ENCODE measurements at regions not wholly inside any gene's neighbourhood (a gene's known extent, or its start where the extent isn't known, plus 50 kb on each side); places are given as distances from the start of the nearest gene placed in this dataset.

GRCh38 chr14:99032759-99033158, 239.2 kb downstream of the BCL11B start:
- Histone ChIP-seq H3K4me1 (ENCODE audit: insufficient read depth, low read length) (peaks cover 14% of the 10 kb centered on the region), H3K9me3 (ENCODE audit: insufficient read depth, low read depth, low read length) (no peaks in the 10 kb centered on the region), H3K4me3 (ENCODE audit: insufficient read depth, low read depth, low read length) (no peak overlapping the region), H3K36me3 (ENCODE audit: insufficient read depth, low read length) (no peaks in the 10 kb centered on the region), H3K4me2 (ENCODE audit: low read length) (no peak overlapping the region), H3K27me3 (ENCODE audit: insufficient read depth, low read length) (no peaks in the 10 kb centered on the region), H4K20me1 (ENCODE audit: insufficient read depth, low read length) (no peaks in the 10 kb centered on the region), H3K9ac (ENCODE audit: low read length) (no peak overlapping the region), H3K79me2 (ENCODE audit: insufficient read depth, low read length) (no peaks in the 10 kb centered on the region), H3K27ac (ENCODE audit: low read depth, low read length) (no peak overlapping the region), H2AFZ (ENCODE audit: low read depth, low read length) (no peak overlapping the region)
- no peak for DNase-seq (ENCODE audit: low read depth)
- H3K4me1 Mint-ChIP-seq (ENCODE audit: low read depth, unreplicated experiment), result peaks cover 19% of the 10 kb centered on the region
- no peak overlapping the region for H3K4me3 Mint-ChIP-seq (ENCODE audit: unreplicated experiment)
- H3K36me3 Mint-ChIP-seq (ENCODE audit: low read depth, unreplicated experiment), result no peaks in the 10 kb centered on the region
- no peak for FAIRE-seq
- TF ChIP-seq EZH2 (IDR thresholded peaks at IDR 0.05; ENCODE audit: insufficient read depth, low read length) (no peak), CTCF (IDR thresholded peaks at IDR 0.05; ENCODE audit: insufficient read depth, low read depth, low read length) (no peak)
- H3K9me3 Mint-ChIP-seq (ENCODE audit: unreplicated experiment), result peaks cover 5% of the 10 kb centered on the region
- H3K27me3 Mint-ChIP-seq (ENCODE audit: low read depth, unreplicated experiment), result peaks cover 21% of the 10 kb centered on the region
- no peak overlapping the region for H3K27ac Mint-ChIP-seq (ENCODE audit: unreplicated experiment)

GRCh38 chr14:99033951-99034350, 238.0 kb downstream of the BCL11B start:
- no peaks in the 10 kb centered on the region for H3K36me3 Mint-ChIP-seq (ENCODE audit: low read depth, unreplicated experiment)
- TF ChIP-seq EZH2 (IDR thresholded peaks at IDR 0.05; ENCODE audit: insufficient read depth, low read length), result no peak
- TF ChIP-seq CTCF (IDR thresholded peaks at IDR 0.05; ENCODE audit: insufficient read depth, low read depth, low read length), result no peak
- Histone ChIP-seq H3K79me2 (ENCODE audit: insufficient read depth, low read length) (no peaks in the 10 kb centered on the region), H3K9me3 (ENCODE audit: insufficient read depth, low read depth, low read length) (no peaks in the 10 kb centered on the region), H3K4me2 (ENCODE audit: low read length) (no peak overlapping the region), H4K20me1 (ENCODE audit: insufficient read depth, low read length) (no peaks in the 10 kb centered on the region), H3K4me3 (ENCODE audit: insufficient read depth, low read depth, low read length) (no peak overlapping the region), H3K4me1 (ENCODE audit: insufficient read depth, low read length) (peaks cover 21% of the 10 kb centered on the region), H3K27ac (ENCODE audit: low read depth, low read length) (no peak overlapping the region), H3K27me3 (ENCODE audit: insufficient read depth, low read length) (no peaks in the 10 kb centered on the region), H2AFZ (ENCODE audit: low read depth, low read length) (no peak overlapping the region), H3K36me3 (ENCODE audit: insufficient read depth, low read length) (no peaks in the 10 kb centered on the region), H3K9ac (ENCODE audit: low read length) (no peak overlapping the region)
- no peak for DNase-seq (ENCODE audit: low read depth)
- FAIRE-seq, result no peak
- H3K4me3 Mint-ChIP-seq (ENCODE audit: unreplicated experiment), result no peak overlapping the region
- peaks cover 18% of the 10 kb centered on the region for H3K27me3 Mint-ChIP-seq (ENCODE audit: low read depth, unreplicated experiment)
- H3K4me1 Mint-ChIP-seq (ENCODE audit: low read depth, unreplicated experiment), result peaks cover 21% of the 10 kb centered on the region
- no peak overlapping the region for H3K27ac Mint-ChIP-seq (ENCODE audit: unreplicated experiment)
- H3K9me3 Mint-ChIP-seq (ENCODE audit: unreplicated experiment), result peaks cover 5% of the 10 kb centered on the region

GRCh38 chr14:99034711-99035171, 237.3 kb downstream of the BCL11B start:
- Histone ChIP-seq H3K79me2 (ENCODE audit: insufficient read depth, low read length) (no peaks in the 10 kb centered on the region), H3K27me3 (ENCODE audit: insufficient read depth, low read length) (no peaks in the 10 kb centered on the region), H4K20me1 (ENCODE audit: insufficient read depth, low read length) (no peaks in the 10 kb centered on the region), H3K9ac (ENCODE audit: low read length) (no peak overlapping the region), H3K4me3 (ENCODE audit: insufficient read depth, low read depth, low read length) (no peak overlapping the region), H3K36me3 (ENCODE audit: insufficient read depth, low read length) (no peaks in the 10 kb centered on the region), H2AFZ (ENCODE audit: low read depth, low read length) (no peak overlapping the region), H3K9me3 (ENCODE audit: insufficient read depth, low read depth, low read length) (no peaks in the 10 kb centered on the region), H3K4me1 (ENCODE audit: insufficient read depth, low read length) (peaks cover 21% of the 10 kb centered on the region), H3K4me2 (ENCODE audit: low read length) (no peak overlapping the region), H3K27ac (ENCODE audit: low read depth, low read length) (no peak overlapping the region)
- no peak for FAIRE-seq
- Mint-ChIP-seq H3K4me3 (ENCODE audit: unreplicated experiment) (no peak overlapping the region), H3K27me3 (ENCODE audit: low read depth, unreplicated experiment) (peaks cover 19% of the 10 kb centered on the region), H3K4me1 (ENCODE audit: low read depth, unreplicated experiment) (peaks cover 25% of the 10 kb centered on the region), H3K27ac (ENCODE audit: unreplicated experiment) (peak overlapping the region; percentile 84), H3K36me3 (ENCODE audit: low read depth, unreplicated experiment) (no peaks in the 10 kb centered on the region), H3K9me3 (ENCODE audit: unreplicated experiment) (peaks cover 5% of the 10 kb centered on the region)
- DNase-seq (ENCODE audit: low read depth), result no peak
- TF ChIP-seq EZH2 (IDR thresholded peaks at IDR 0.05; ENCODE audit: insufficient read depth, low read length) (no peak), CTCF (IDR thresholded peaks at IDR 0.05; ENCODE audit: insufficient read depth, low read depth, low read length) (no peak)

Measured in astrocyte (in vitro differentiated cells and primary cell).